HepG2 (cell line): ENCODE measurements at regions not wholly inside any gene's neighbourhood (a gene's known extent, or its start where the extent isn't known, plus 50 kb on each side); places are given as distances from the start of the nearest gene placed in this dataset.

ENCODE experiments used
- ATAC-seq: fragments of 200-7000 bp; cut with Tn5 transposase; 3 replicates; pipeline ENCODE4 v1.9.1; 2020; ENCODE audit warnings: mild to moderate bottlenecking, moderate library complexity
- BruUV-seq: library from RNA; stranded (reverse); fragments of 400-500 nt; replicated peaks from 2 replicates; lab custom pipeline; 2021; lab: Mats Ljungman, UMichigan
- CTCF ChIA-PET: fragments of 300-600 bp; formaldehyde crosslinking; extraction: SDS; loops from one replicate; lab custom pipeline; 2021; ENCODE audit warnings: low total read pairs, inconsistent platforms, low intra/inter-chr PET ratio; lab: Yijun Ruan, JAX
- POLR2A ChIA-PET: fragments of 350-600 bp; sonication (Branson Sonifier 250); formaldehyde crosslinking; loops from one replicate; lab custom pipeline; 2020; ENCODE audit warnings: antibody characterized with exemption, inconsistent platforms; lab: Yijun Ruan, JAX
- DNase-seq: peaks from one replicate; pipeline ENCODE4 v3.0.0-alpha.2; 2015; ENCODE audit warnings: low spot score
- FAIRE-seq: peaks from 3 replicates; lab custom pipeline; 2011; peaks lifted over from hg19 to GRCh38; lab: Jason Lieb, UNC
- H2AFZ ChIP-seq: one replicate; pipeline ENCODE4 v1.6.1; 2011; ENCODE audit warnings: low read length, inconsistent platforms
- H3K27ac ChIP-seq: fragments of 300-600 bp; 3 replicates; pipeline ENCODE4 v1.8.0; 2011; ENCODE audit warnings: mixed run types, mild to moderate bottlenecking, mixed read lengths, low read length, inconsistent platforms; ENCODE audit not compliant: insufficient read depth; ENCODE audit errors: extremely low read length
- H3K27me3 ChIP-seq, 2 experiments: fragments of 200-600 bp in 1 of 2; 2 replicates in 1 of 2; 3 replicates in 1 of 2; pipeline versions ENCODE4 v1.6.0 to v1.8.0; 2011; ENCODE audit warnings: low read length in 2 of 2, mild to moderate bottlenecking in 2 of 2, moderate library complexity in 2 of 2, inconsistent platforms in 1 of 2; ENCODE audit not compliant: insufficient read depth in 2 of 2, control insufficient read depth in 1 of 2
- H3K36me3 ChIP-seq, 2 experiments: fragments of 200-600 bp in 1 of 2; replicated peaks in 1 of 2; 2 replicates in 1 of 2; 3 replicates in 1 of 2; pipeline versions ENCODE4 v1.5.1 to v1.8.0; 2011; ENCODE audit warnings: low read length in 2 of 2, inconsistent platforms in 1 of 2; ENCODE audit not compliant: insufficient read depth in 2 of 2, control insufficient read depth in 1 of 2
- H3K4me1 ChIP-seq: 2 replicates; pipeline ENCODE4 v1.5.1; 2012; ENCODE audit warnings: low read length, inconsistent platforms; ENCODE audit not compliant: insufficient read depth
- H3K4me2 ChIP-seq: 2 replicates; pipeline ENCODE4 v1.6.0; 2011; ENCODE audit warnings: low read depth, low read length, inconsistent platforms
- H3K4me3 ChIP-seq, 3 experiments: fragments of 200-600 bp in 1 of 3; sonication (generic), shearing (Covaris generic) in 1 of 3; replicated peaks in 1 of 3; 2 replicates each; pipeline ENCODE4 v1.5.1; 2011 to 2016; ENCODE audit warnings: low read length in 3 of 3, inconsistent platforms in 2 of 3, low read depth in 2 of 3, mild to moderate bottlenecking in 2 of 3, control low read depth in 1 of 3, mixed read lengths in 1 of 3; ENCODE audit not compliant: insufficient read depth in 1 of 3
- H3K79me2 ChIP-seq: one replicate; pipeline ENCODE4 v1.6.1; 2011; ENCODE audit warnings: low read length, inconsistent platforms; ENCODE audit not compliant: insufficient read depth
- H3K9ac ChIP-seq: 2 replicates; pipeline ENCODE4 v1.6.0; 2011; ENCODE audit warnings: mild to moderate bottlenecking, low read depth, low read length, inconsistent platforms; ENCODE audit not compliant: insufficient read depth
- H3K9me3 ChIP-seq: 2 replicates; pipeline ENCODE4 v1.5.1; 2012; ENCODE audit warnings: mild to moderate bottlenecking, low read length
- H4K20me1 ChIP-seq: 2 replicates; pipeline ENCODE4 v1.6.0; 2011; ENCODE audit warnings: inconsistent platforms, mild to moderate bottlenecking, low read length, moderate library complexity; ENCODE audit not compliant: insufficient read depth
- MED8 ChIP-seq: sonication (generic); formaldehyde crosslinking; IDR thresholded peaks from 2 replicates; pipeline ENCODE4 v1.8.1; 2023; ENCODE audit warnings: mild to moderate bottlenecking, missing genetic modification reagents; ENCODE audit not compliant: insufficient replicate concordance
- NFE2L2 ChIP-seq: fragments of 150-350 bp; IDR thresholded peaks from 2 replicates; pipeline ENCODE4 v1.6.1; 2014; ENCODE audit warnings: low read length
- NR2F6 ChIP-seq, 2 experiments: IDR thresholded peaks; 2 replicates each; pipeline ENCODE4 v1.6.1; 2016; ENCODE audit warnings: antibody characterized with exemption in 1 of 2, mild to moderate bottlenecking in 1 of 2
- RCOR2 ChIP-seq: IDR thresholded peaks from 2 replicates; pipeline ENCODE4 v1.6.1; 2016; ENCODE audit warnings: missing biosample characterization, missing genetic modification reagents
- SP5 ChIP-seq: IDR thresholded peaks from 2 replicates; pipeline ENCODE4 v1.6.1; 2016; ENCODE audit warnings: low read depth, borderline replicate concordance
- THAP11 ChIP-seq: IDR thresholded peaks from 2 replicates; pipeline ENCODE4 v1.6.1; 2016; ENCODE audit warnings: missing biosample characterization, missing genetic modification reagents
- ZKSCAN1 ChIP-seq: fragments of 150-350 bp; IDR thresholded peaks from 2 replicates; pipeline ENCODE4 v1.6.1; 2014; ENCODE audit warnings: low read length
- ZMYM3 ChIP-seq: sonication (generic); formaldehyde crosslinking; IDR thresholded peaks from 2 replicates; pipeline ENCODE4 v1.5.1; 2020; ENCODE audit warnings: mild to moderate bottlenecking, missing genetic modification reagents
- ZNF3 ChIP-seq: IDR thresholded peaks from 2 replicates; pipeline ENCODE4 v1.7.0; 2017; ENCODE audit warnings: inconsistent platforms
- ZNF543 ChIP-seq: sonication (generic); formaldehyde crosslinking; IDR thresholded peaks from 2 replicates; pipeline ENCODE4 v1.4.0; 2020; ENCODE audit warnings: mild to moderate bottlenecking, missing genetic modification reagents
- WGBS: methylation state at CpG from one replicate; pipeline ENCODE4 v1.1.6; 2017; ENCODE audit warnings: low lambda C conversion rate; 5-methylcytosine and 5-hydroxymethylcytosine counted together
- in situ Hi-C: cut with HindIII; loops from 2 replicates; pipeline ENCODE4 v1.10.0; 2017; ENCODE audit warnings: low pct_unique_long_range_greater_than_20kb; ENCODE audit not compliant: extremely low pct_ligation_motif_present
- intact Hi-C: fragments of 100-400 bp; cut with micrococcal nuclease; formaldehyde crosslinking; loops from one replicate; pipeline ENCODE4 v1.10.0; 2022; ENCODE audit not compliant: unreplicated experiment
- TF ChIP-seq, protein P1 (sequence below): sonication (generic); formaldehyde crosslinking; IDR thresholded peaks from 2 replicates; pipeline ENCODE4 v1.5.0; 2020; ENCODE audit warnings: mild to moderate bottlenecking, missing genetic modification reagents
- TF ChIP-seq, protein P2 (sequence below): sonication (generic); formaldehyde crosslinking; IDR thresholded peaks from 2 replicates; pipeline ENCODE4 v1.8.0; 2022; ENCODE audit warnings: missing genetic modification reagents, low read depth, mild to moderate bottlenecking, borderline replicate concordance
- TF ChIP-seq, protein P3 (sequence below): IDR thresholded peaks from 2 replicates; pipeline ENCODE4 v1.6.1; 2016; ENCODE audit warnings: mild to moderate bottlenecking, missing biosample characterization, missing genetic modification reagents
- TF ChIP-seq, protein P4 (sequence below): sonication (generic); formaldehyde crosslinking; IDR thresholded peaks from 2 replicates; pipeline ENCODE4 v1.8.1; 2023; ENCODE audit warnings: mild to moderate bottlenecking, moderate library complexity, missing genetic modification reagents

GRCh38 chr12:20264608-20265114 is 103.7 kb upstream of the PDE3A start:
- in situ Hi-C loops (no loop called here), intact Hi-C loops (no loop called here)
- Histone ChIP-seq H3K27ac (no peak overlapping the region), H3K9ac (no peak overlapping the region), H3K27me3 (no peaks in the 10 kb centered on the region), H3K9me3 (peaks cover 49% of the 10 kb centered on the region), H3K79me2 (no peaks in the 10 kb centered on the region), H3K4me3 (no peak overlapping the region), H3K4me2 (no peak overlapping the region), H4K20me1 (no peaks in the 10 kb centered on the region), H2AFZ (no peak overlapping the region), H3K4me1 (no peaks in the 10 kb centered on the region; the same call in 1 of the 2 replicates), H3K36me3 (no peaks in the 10 kb centered on the region)
- CTCF ChIA-PET: no interaction called here
- WGBS: 0% methylated on average over 1 of the region's 1 CpG
- BruUV-seq: no TSS peak
- POLR2A ChIA-PET: no interaction called here
- ATAC-seq (no peak), DNase-seq (no peak), FAIRE-seq (no peak)
- TF ChIP-seq, protein P1, sequence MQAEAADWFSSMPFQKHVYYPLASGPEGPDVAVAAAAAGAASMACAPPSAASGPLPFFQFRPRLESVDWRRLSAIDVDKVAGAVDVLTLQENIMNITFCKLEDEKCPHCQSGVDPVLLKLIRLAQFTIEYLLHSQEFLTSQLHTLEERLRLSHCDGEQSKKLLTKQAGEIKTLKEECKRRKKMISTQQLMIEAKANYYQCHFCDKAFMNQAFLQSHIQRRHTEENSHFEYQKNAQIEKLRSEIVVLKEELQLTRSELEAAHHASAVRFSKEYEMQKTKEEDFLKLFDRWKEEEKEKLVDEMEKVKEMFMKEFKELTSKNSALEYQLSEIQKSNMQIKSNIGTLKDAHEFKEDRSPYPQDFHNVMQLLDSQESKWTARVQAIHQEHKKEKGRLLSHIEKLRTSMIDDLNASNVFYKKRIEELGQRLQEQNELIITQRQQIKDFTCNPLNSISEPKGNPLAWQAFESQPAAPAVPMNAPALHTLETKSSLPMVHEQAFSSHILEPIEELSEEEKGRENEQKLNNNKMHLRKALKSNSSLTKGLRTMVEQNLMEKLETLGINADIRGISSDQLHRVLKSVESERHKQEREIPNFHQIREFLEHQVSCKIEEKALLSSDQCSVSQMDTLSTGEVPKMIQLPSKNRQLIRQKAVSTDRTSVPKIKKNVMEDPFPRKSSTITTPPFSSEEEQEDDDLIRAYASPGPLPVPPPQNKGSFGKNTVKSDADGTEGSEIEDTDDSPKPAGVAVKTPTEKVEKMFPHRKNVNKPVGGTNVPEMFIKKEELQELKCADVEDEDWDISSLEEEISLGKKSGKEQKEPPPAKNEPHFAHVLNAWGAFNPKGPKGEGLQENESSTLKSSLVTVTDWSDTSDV (CRISPR knock-in tag): no peak
- TF ChIP-seq NFE2L2: no peak
- no peak for TF ChIP-seq NR2F6 (IDR thresholded peaks at IDR 0.05)
- TF ChIP-seq NR2F6 (CRISPR knock-in tag; IDR thresholded peaks at IDR 0.05): no peak
- TF ChIP-seq, protein P2, sequence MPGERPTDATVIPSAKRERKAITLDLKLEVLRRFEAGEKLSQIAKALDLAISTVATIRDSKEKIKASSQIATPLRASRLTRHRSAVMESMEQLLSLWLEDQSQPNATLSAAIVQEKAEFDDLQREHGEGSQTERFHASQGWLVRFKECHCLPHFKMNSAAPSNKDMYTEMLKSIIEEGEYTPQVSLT: no peak
- no peak for TF ChIP-seq RCOR2
- TF ChIP-seq THAP11 (CRISPR knock-in tag): no peak
- no peak for TF ChIP-seq MED8 (CRISPR knock-in tag)
- TF ChIP-seq ZNF3 (CRISPR knock-in tag): no peak
- TF ChIP-seq ZMYM3 (CRISPR knock-in tag): no peak
- TF ChIP-seq, protein P3, sequence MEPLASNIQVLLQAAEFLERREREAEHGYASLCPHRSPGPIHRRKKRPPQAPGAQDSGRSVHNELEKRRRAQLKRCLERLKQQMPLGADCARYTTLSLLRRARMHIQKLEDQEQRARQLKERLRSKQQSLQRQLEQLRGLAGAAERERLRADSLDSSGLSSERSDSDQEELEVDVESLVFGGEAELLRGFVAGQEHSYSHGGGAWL: no peak
- TF ChIP-seq, protein P4, sequence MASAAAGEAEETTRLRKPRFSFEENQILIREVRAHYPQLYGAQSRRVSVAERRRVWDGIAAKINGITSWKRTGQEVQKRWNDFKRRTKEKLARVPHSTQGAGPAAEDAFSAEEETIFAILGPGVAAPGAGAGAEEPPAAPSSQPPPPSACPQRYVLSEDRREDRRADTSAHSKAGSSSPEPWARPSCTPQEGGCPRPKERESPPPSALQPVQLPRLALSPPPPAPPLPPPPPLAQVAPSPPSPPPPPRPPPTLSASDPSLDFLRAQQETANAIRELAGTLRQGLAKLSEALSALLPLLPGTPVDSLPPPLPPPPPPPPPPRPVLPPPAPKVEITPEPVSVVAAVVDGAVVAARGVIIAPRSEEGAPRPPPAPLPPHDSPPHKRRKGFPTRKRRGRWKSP (CRISPR knock-in tag): no peak
- TF ChIP-seq SP5 (CRISPR knock-in tag): no peak
- TF ChIP-seq ZKSCAN1: no peak
- no peak for TF ChIP-seq ZNF543 (CRISPR knock-in tag)
- TF ChIP-seq, all 625 proteins: peak for 0
